GM19099 (cell line): ENCODE measurements at regions not wholly inside any gene's neighbourhood (a gene's known extent, or its start where the extent isn't known, plus 50 kb on each side); places are given as distances from the start of the nearest gene placed in this dataset.

ENCODE experiments used
- POLR2A ChIP-seq: IDR thresholded peaks from 3 replicates; pipeline ENCODE4 v1.6.1; 2011; ENCODE audit warnings: low read depth; ENCODE audit not compliant: insufficient read length; ENCODE audit errors: extremely low read depth

- TF ChIP-seq POLR2A = no peak
Measured at GRCh38 chr13:21910546-21910945, 239.7 kb downstream of the FGF9 start.

DNA sequence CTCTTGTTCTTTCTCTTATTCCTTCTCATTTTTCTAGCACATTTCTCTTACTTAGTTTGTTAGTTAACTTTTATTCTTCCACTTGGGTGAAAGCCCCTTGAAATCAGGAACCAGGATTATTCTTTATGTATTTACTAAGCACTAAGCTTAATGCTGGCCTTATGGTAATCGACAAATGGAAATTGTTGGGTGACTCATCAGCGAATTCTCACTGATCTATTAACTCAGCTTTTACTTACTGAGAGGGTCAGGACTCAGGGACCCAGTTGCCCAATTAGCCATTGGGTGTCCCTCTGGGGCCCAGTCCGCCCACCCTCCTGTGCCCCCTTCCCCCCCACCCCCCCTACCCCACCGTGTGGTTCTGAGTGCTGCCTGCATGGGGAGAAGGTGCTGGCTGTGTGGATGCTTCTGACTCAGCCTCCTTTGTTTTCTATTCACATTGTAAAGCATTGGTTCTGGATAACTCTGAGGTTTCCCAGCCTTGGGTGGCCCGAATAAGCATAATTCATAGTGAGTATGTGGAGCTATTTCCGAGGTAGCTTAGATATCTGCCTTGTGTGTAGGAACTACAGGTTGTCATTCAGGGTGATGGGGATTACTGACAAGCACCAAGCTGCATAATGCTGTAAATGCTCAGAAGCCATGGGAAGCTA lies 240.9 kb downstream of the FGF9 start:
- no peak for TF ChIP-seq POLR2A

DNA sequence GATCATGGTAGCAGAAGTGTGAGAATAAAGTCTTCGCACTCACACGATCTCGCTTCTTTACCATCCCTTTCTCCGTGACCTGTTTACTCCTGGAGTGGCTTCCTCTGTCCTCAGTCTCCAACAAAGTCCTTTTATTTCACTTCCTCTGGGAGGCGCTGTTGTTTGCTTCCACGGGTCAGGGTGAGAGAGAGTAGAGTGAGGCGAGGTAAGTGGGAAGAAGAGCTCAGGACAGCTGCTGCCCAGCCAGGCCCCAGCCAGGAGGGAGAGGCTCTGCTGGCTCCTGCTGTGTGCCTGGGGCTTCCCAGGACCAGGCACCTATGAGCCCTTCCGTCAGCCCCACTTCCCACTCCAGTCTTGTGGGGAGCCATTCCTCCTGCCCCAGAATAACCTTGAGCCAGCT lies 242.1 kb downstream of the FGF9 start:
- no peak for TF ChIP-seq POLR2A

GRCh38 chr13:21917086-21918015 lies 246.5 kb downstream of the FGF9 start:
- no peak for TF ChIP-seq POLR2A

DNA sequence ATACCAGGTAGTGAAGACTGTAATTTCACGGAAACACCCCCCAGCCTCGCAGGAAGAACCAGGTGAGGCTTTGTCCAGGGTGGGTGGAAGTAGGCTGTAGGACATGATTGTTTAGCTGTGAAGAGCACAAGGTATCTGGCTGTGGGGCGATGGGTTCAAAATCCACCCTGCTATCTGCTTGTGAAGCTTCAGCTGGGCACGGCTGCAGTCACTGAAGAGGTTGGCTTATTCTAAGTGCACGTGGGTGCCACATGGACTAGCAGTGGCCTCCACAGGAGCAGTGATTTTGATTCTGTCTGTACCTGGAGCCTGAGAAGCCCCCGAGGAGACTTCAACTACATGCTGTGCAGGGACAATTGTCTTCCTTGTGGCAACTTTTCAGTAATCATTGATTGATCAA lies 254.1 kb downstream of the FGF9 start:
- no peak for TF ChIP-seq POLR2A

DNA sequence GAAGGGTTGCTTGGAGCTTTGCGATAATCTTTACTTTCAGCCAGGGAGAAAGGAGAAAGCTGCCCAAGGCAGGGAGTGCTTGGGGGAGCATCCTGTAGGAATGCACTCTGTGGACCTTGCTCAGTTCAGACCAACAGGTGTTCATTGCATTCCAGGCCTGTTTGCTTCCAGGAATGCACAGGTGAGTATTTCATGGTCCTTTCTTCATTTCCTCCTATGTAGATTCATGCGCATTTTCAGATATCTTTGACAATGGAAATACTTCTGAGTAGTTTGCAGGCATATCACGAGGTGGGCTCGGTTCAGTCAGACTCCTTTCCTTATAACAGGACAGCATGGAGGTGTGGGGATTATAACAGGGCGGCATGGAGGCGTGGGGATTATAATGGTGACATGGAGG lies 254.8 kb downstream of the FGF9 start:
- no peak for TF ChIP-seq POLR2A

- TF ChIP-seq POLR2A = no peak
Measured at GRCh38 chr13:21929400-21929799, 258.5 kb downstream of the FGF9 start.

GRCh38 chr13:21930536-21930935 lies 259.7 kb downstream of the FGF9 start:
- TF ChIP-seq POLR2A = no peak

DNA sequence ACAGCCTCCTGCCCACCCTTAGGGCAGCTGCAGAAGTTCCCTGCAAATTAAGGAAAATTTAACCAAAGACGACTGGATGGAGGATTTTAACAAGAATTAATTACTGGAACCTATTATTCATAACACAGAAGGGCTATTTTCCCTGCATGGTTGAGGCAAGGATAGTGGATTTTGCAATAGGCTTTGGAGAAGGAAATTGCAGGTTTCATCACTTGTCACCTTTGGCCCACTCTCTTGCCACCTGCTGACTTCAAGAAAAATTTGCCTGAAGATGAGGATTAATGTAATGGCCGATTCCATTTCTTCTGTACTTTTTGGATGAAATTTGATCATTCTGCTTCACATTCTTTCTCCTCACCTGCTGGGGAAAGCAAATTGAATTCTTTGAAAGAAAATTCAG lies 261.7 kb downstream of the FGF9 start:
- TF ChIP-seq POLR2A = no peak

- TF ChIP-seq POLR2A = no peak
Measured at GRCh38 chr13:21932996-21933395, 262.1 kb downstream of the FGF9 start.

DNA sequence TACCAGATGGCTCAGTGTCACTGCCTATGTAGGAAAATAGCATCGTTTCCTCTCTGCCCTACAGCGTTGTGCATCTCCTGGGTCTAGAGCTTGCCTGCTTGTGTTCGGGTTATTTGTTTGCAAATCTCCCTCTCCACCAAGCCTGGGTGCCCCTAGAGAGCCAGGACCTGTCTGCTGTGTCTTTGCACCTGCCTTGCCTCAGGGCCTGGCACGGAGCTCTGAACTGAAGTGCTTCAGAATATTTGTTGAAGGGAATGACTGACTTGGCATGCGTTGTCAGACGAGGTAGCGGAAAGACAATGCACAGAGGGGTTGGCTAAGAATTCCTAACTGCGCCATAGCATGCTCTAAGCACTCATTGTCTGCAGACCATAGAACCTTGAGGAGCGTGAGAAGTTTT lies 263.4 kb downstream of the FGF9 start:
- TF ChIP-seq POLR2A = no peak

GRCh38 chr13:21936674-21937073 lies 265.8 kb downstream of the FGF9 start:
- TF ChIP-seq POLR2A = no peak

GRCh38 chr13:21938168-21938567 lies 267.3 kb downstream of the FGF9 start:
- TF ChIP-seq POLR2A = no peak

DNA sequence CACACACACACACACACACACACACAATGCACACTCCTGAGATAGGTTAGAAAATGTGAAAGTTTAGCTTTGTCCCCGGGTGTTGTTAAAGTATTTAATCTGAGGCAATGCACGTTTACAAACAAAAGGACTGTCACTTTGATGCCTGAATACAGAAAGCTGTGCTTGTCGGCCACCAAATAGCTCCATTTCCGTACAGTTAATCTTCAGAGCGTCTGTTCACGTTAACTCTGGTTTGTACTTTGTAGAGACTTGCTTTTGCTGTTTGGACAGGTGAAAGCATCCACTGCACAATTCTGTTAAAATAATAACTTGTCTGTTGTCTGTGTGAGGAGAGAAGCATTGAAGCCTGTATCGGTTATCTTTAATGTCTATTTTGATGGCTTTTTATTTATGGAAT lies 267.8 kb downstream of the FGF9 start:
- TF ChIP-seq POLR2A = no peak

DNA sequence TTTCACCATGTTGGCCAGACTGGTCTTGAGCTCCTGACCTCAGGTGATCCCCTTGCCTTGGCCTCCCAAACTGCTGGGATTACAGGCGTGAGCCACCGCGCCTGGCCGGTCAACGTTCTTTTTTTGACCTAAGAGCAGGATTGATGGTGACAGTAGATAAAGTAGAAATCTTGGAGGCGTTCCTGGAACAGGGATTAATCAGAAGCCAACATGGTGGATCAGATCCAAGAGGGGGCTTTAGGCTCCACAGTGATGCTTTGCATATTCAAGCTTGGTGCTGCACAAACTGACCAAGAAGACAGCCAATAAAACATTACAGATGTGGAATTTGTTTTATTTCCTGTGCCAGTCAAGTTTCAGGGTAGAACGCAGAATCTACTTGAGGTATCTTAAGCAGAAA lies 271.2 kb downstream of the FGF9 start:
- TF ChIP-seq POLR2A = no peak

GRCh38 chr13:21944610-21945009 lies 273.7 kb downstream of the FGF9 start:
- TF ChIP-seq POLR2A = no peak
